ENCODE measurements at regions not wholly inside any gene's neighbourhood (a gene's known extent, or its start where the extent isn't known, plus 50 kb on each side); places are given as distances from the start of the nearest gene placed in this dataset.

DNA sequence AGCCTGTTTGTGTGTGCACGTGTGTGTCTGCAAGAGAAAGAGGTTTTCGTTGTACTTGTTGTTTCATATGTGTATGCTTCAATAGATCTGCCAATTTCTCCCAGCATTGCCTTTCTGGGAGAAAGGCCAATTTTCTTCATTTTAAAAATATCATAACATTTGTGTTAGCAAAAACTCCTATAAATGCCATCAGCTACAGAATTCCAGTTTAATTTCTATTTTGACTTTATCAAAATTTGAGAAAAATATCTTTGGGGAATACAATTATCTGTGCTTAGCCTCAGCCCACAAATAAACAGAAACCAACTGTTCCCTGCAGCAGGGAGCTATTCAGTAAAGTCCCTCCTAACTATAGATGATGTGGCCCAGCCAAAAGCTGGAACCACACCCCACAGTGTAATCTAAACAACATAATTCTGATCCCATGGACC lies 68.3 kb upstream of the MGMT start:
- no peaks in the 10 kb centered on the region for H3K4me1 ChIP-seq (ENCODE audit: insufficient read depth, low read length)
- no peak overlapping the region for H3K4me3 ChIP-seq (ENCODE audit: low read length)
- no peaks in the 10 kb centered on the region for H3K9me3 ChIP-seq (ENCODE audit: low read length)
- H3K36me3 ChIP-seq (ENCODE audit: insufficient read depth, low read length) = no peaks in the 10 kb centered on the region
- H3K27me3 ChIP-seq (ENCODE audit: insufficient read depth, low read length) = peaks cover 6% of the 10 kb centered on the region
- H2AFZ ChIP-seq (ENCODE audit: low read depth, low read length) = no peak overlapping the region

DNA sequence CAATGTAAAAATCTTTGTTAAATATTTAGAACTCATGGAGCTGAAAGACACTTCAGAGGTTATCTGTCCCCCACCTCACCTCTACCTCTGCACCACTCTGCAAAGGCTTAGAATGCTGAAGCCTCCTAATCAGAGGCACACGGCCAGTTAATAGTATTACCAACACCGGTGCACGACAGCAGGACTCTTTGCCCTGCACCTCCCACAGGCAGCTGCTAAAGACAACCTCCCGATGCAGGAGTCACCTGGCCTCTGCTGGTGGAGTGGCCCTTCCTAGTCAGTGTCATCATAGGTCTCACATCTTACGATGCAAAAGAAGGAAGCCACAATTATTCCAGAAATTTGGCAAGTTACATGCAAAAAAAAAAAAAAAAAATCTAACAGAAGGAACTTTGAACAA lies 66.6 kb upstream of the MGMT start:
- no peaks in the 10 kb centered on the region for H3K4me1 ChIP-seq (ENCODE audit: insufficient read depth, low read length)

DNA sequence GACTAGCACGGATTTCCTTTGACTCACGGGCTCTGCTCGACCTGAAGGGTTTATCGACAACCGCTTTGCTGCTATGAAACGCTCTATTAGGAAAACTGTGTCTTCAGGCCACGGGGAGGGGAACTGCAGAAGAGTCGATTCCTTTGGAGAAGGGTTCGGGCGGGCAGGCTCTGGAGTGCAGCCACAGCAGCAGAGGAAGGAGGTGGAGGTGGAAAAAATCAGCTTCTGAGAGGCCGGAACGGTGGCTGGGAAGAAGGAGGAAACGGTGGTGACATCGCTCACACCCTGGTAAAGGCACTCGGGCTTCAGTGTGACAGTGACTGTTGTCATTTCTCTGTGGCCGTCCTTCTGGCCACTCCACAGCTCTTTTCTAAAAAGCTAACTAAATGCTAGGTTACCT lies 64.6 kb upstream of the MGMT start:
- Histone ChIP-seq H3K9me3 (ENCODE audit: low read length) (no peaks in the 10 kb centered on the region), H3K4me1 (ENCODE audit: insufficient read depth, low read length) (no peaks in the 10 kb centered on the region), H3K4me3 (ENCODE audit: low read length) (no peak overlapping the region), H3K36me3 (ENCODE audit: insufficient read depth, low read length) (no peaks in the 10 kb centered on the region), H2AFZ (ENCODE audit: low read depth, low read length) (no peak overlapping the region), H3K27me3 (ENCODE audit: insufficient read depth, low read length) (no peaks in the 10 kb centered on the region)

More for the DNA sequence above, 66.6 kb upstream of the MGMT start:
- H2AFZ ChIP-seq (ENCODE audit: low read depth, low read length) = no peak overlapping the region
- no peaks in the 10 kb centered on the region for H3K36me3 ChIP-seq (ENCODE audit: insufficient read depth, low read length)
- H3K9me3 ChIP-seq (ENCODE audit: low read length) = no peaks in the 10 kb centered on the region
- no peaks in the 10 kb centered on the region for H3K27me3 ChIP-seq (ENCODE audit: insufficient read depth, low read length)
- no peak overlapping the region for H3K4me3 ChIP-seq (ENCODE audit: low read length)

GRCh38 chr10:129404091-129404490 lies 63.0 kb upstream of the MGMT start:
- no peaks in the 10 kb centered on the region for H3K36me3 ChIP-seq (ENCODE audit: insufficient read depth, low read length)
- H2AFZ ChIP-seq (ENCODE audit: low read depth, low read length) = no peak overlapping the region
- H3K4me3 ChIP-seq (ENCODE audit: low read length) = no peak overlapping the region
- H3K9me3 ChIP-seq (ENCODE audit: low read length) = no peaks in the 10 kb centered on the region
- no peaks in the 10 kb centered on the region for H3K27me3 ChIP-seq (ENCODE audit: insufficient read depth, low read length)
- H3K4me1 ChIP-seq (ENCODE audit: insufficient read depth, low read length) = no peaks in the 10 kb centered on the region

GRCh38 chr10:129405389-129405788 lies 61.7 kb upstream of the MGMT start:
- Histone ChIP-seq H3K9me3 (ENCODE audit: low read length) (no peaks in the 10 kb centered on the region), H2AFZ (ENCODE audit: low read depth, low read length) (no peak overlapping the region), H3K36me3 (ENCODE audit: insufficient read depth, low read length) (no peaks in the 10 kb centered on the region), H3K4me1 (ENCODE audit: insufficient read depth, low read length) (no peaks in the 10 kb centered on the region), H3K4me3 (ENCODE audit: low read length) (no peak overlapping the region), H3K27me3 (ENCODE audit: insufficient read depth, low read length) (no peaks in the 10 kb centered on the region)

- Histone ChIP-seq H3K27me3 (ENCODE audit: insufficient read depth, low read length) (no peaks in the 10 kb centered on the region), H3K36me3 (ENCODE audit: insufficient read depth, low read length) (no peaks in the 10 kb centered on the region), H3K4me1 (ENCODE audit: insufficient read depth, low read length) (no peaks in the 10 kb centered on the region), H3K9me3 (ENCODE audit: low read length) (no peaks in the 10 kb centered on the region), H2AFZ (ENCODE audit: low read depth, low read length) (no peak overlapping the region), H3K4me3 (ENCODE audit: low read length) (no peak overlapping the region)
These were observed 56.2 kb upstream of the MGMT start for GRCh38 chr10:129410688-129411392.

DNA sequence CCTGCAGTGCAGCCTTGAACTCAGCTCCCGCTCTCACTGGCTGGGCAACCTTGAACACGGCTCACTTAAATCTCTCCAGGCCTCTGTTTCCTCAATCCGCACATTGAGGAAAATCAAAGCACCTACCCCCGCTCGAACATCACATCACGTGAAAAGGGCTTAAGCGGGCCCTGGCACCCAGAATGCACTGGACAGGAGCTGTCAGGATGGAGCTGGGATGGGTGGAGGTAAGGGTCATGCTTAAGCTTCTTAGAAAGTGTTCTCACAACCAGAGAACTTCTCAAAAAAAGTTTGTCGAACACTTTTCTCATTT lies 55.7 kb upstream of the MGMT start:
- Histone ChIP-seq H3K9me3 (ENCODE audit: low read length) (no peaks in the 10 kb centered on the region), H3K4me3 (ENCODE audit: low read length) (no peak overlapping the region), H3K27me3 (ENCODE audit: insufficient read depth, low read length) (no peaks in the 10 kb centered on the region), H3K4me1 (ENCODE audit: insufficient read depth, low read length) (no peaks in the 10 kb centered on the region), H3K36me3 (ENCODE audit: insufficient read depth, low read length) (no peaks in the 10 kb centered on the region), H2AFZ (ENCODE audit: low read depth, low read length) (no peak overlapping the region)

DNA sequence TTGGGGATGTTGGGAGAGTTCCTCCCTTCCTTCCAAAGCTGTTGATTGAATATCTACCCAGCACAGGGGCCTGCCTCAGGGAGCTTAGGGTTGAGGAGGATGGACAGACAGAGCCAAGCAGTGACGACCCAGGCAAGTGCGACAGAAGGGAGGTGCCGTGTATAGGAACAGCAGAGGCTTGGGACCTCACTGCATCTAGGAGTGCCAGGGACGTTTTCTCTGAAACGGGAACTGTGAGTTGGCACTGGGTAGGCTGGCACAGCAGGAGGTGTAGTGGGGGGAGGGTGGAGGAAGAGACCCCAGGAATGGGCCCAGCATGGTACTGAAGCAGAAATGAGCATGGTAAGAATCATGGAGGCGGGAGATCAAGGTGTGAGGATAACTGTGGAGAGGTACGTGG lies 55.3 kb upstream of the MGMT start:
- H3K36me3 ChIP-seq (ENCODE audit: insufficient read depth, low read length) = no peaks in the 10 kb centered on the region

DNA sequence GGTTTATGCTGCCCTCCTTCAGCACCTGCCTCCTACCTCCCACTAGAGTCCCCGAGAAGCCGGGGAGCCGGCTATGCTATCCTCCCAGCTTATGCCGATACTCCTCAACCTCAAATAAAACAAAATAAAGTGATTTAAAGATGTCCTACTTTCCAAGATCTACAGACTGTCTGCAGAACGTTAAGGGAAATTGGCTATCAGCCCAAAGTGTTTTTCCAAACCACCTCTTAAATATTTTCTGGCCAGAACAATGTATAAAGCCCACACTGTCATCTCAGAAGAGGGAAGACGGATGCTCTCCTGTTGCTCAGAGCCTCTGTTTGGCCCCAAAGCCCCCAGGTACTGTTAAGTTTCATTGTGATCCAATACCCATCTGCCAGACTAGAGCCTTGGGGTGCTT lies 54.0 kb upstream of the MGMT start:
- H3K4me1 ChIP-seq (ENCODE audit: insufficient read depth, low read length) = no peaks in the 10 kb centered on the region
- no peaks in the 10 kb centered on the region for H3K36me3 ChIP-seq (ENCODE audit: insufficient read depth, low read length)
- H3K9me3 ChIP-seq (ENCODE audit: low read length) = no peaks in the 10 kb centered on the region
- peaks cover 3% of the 10 kb centered on the region for H3K27me3 ChIP-seq (ENCODE audit: insufficient read depth, low read length)
- H3K4me3 ChIP-seq (ENCODE audit: low read length) = no peak overlapping the region
- no peak overlapping the region for H2AFZ ChIP-seq (ENCODE audit: low read depth, low read length)

More for the DNA sequence above, 55.3 kb upstream of the MGMT start:
- no peak overlapping the region for H2AFZ ChIP-seq (ENCODE audit: low read depth, low read length)
- no peaks in the 10 kb centered on the region for H3K4me1 ChIP-seq (ENCODE audit: insufficient read depth, low read length)
- no peaks in the 10 kb centered on the region for H3K27me3 ChIP-seq (ENCODE audit: insufficient read depth, low read length)
- no peaks in the 10 kb centered on the region for H3K9me3 ChIP-seq (ENCODE audit: low read length)
- H3K4me3 ChIP-seq (ENCODE audit: low read length) = no peak overlapping the region

DNA sequence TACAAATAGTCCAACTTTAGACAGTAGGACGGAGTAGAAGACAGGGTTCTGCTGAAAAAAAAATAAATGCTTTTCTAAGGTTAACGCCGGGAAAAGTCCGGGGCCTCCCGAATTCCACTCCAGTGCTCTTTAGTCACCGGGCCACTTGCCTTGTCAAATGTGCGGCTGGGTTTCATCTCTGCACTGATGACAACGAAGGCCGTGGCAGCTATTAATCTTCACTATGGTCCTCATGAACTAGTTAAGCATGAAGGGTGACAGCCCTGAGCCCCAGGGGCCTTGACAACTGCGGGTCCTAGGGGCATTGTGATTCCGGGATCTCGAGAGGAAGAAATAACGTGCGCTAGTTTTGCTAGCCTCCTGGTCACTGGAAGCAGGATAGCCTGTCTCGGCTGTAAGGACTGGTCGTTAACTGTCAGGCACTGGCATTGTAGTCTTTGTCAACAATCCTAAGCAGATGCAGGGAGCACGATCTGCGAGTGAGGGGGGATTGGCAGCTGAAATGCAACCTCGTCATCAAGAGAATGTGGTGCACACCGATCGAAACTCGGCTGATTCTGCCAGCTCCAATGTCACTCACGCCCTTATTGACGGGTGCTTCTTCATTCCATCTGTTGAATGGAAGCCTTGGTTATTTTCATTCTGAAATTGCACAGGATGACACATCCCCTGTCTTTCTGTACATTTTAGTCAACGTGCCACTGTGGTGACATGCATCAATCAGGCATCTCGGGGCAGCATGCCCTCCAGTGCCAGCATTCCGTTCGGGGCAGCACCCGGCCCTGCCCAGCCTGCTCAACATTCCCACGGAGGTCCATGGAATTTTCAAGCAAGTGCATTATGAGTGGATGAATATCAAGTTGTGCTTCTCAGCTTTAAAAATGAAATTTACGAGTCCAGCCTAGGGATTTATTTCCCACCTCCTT lies 51.6 kb upstream of the MGMT start:
- Histone ChIP-seq H3K4me3 (ENCODE audit: low read length) (no peak overlapping the region), H3K27me3 (ENCODE audit: insufficient read depth, low read length) (peaks cover 3% of the 10 kb centered on the region), H3K4me1 (ENCODE audit: insufficient read depth, low read length) (no peaks in the 10 kb centered on the region)

DNA sequence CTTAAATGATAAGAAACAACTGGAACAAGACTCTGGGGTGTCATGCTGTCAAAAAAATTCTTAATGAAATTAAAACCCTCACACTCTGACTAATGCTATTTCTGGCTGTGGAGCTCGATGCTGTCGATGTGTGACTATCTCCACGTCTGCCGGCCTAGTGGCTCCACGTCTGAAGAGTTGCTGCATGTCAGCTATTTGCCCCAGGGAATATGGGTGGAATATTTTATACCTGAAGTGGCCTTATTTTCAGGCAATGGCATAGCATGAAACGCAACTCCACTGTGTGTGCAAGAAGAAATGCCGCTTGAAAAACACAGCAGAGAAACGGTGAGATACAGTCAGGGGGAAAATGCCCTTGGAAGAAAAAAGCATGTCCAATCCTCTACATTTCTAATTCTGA lies 50.9 kb upstream of the MGMT start:
- Histone ChIP-seq H3K36me3 (ENCODE audit: insufficient read depth, low read length) (no peaks in the 10 kb centered on the region), H3K4me3 (ENCODE audit: low read length) (no peak overlapping the region), H3K9me3 (ENCODE audit: low read length) (no peaks in the 10 kb centered on the region), H3K27me3 (ENCODE audit: insufficient read depth, low read length) (peaks cover 3% of the 10 kb centered on the region), H3K4me1 (ENCODE audit: insufficient read depth, low read length) (no peaks in the 10 kb centered on the region), H2AFZ (ENCODE audit: low read depth, low read length) (no peak overlapping the region)

More for the DNA sequence above, 51.6 kb upstream of the MGMT start:
- Histone ChIP-seq H3K36me3 (ENCODE audit: insufficient read depth, low read length) (no peaks in the 10 kb centered on the region), H3K9me3 (ENCODE audit: low read length) (no peaks in the 10 kb centered on the region), H2AFZ (ENCODE audit: low read depth, low read length) (no peak overlapping the region)

- no peaks in the 10 kb centered on the region for H3K36me3 ChIP-seq (ENCODE audit: insufficient read depth, low read length)
- no peaks in the 10 kb centered on the region for H3K4me1 ChIP-seq (ENCODE audit: insufficient read depth, low read length)
- no peaks in the 10 kb centered on the region for H3K9me3 ChIP-seq (ENCODE audit: low read length)
- no peak overlapping the region for H3K4me3 ChIP-seq (ENCODE audit: low read length)
- peaks cover 3% of the 10 kb centered on the region for H3K27me3 ChIP-seq (ENCODE audit: insufficient read depth, low read length)
- no peak overlapping the region for H2AFZ ChIP-seq (ENCODE audit: low read depth, low read length)
These were observed 49.9 kb upstream of the MGMT start for GRCh38 chr10:129416956-129417765.
